DOHH2 (cell line): ENCODE measurements at regions not wholly inside any gene's neighbourhood (a gene's known extent, or its start where the extent isn't known, plus 50 kb on each side); places are given as distances from the start of the nearest gene placed in this dataset.

ENCODE experiments used
- H3F3A ChIP-seq: fragments of 200-600 bp; sonication (generic), shearing (Covaris generic); 2 replicates; pipeline ENCODE4 v1.6.0; 2016; ENCODE audit warnings: antibody characterized with exemption, mild to moderate bottlenecking; ENCODE audit not compliant: control insufficient read depth, insufficient read depth
- H3K27ac ChIP-seq: fragments of 200-600 bp; sonication (generic); 2 replicates; pipeline ENCODE4 v1.5.1; 2014; ENCODE audit warnings: low read depth, mild to moderate bottlenecking, low read length, moderate library complexity
- H3K27me3 ChIP-seq: fragments of 200-600 bp; sonication (generic); 2 replicates; pipeline ENCODE4 v1.6.1; 2014; ENCODE audit warnings: mild to moderate bottlenecking, low read length, mixed read lengths; ENCODE audit not compliant: control insufficient read depth
- H3K36me3 ChIP-seq: fragments of 200-600 bp; sonication (generic); 2 replicates; pipeline ENCODE4 v1.6.1; 2014; ENCODE audit warnings: mild to moderate bottlenecking, low read length, moderate library complexity, mixed read lengths; ENCODE audit not compliant: control insufficient read depth
- H3K4me1 ChIP-seq: fragments of 200-600 bp; sonication (generic); 2 replicates; pipeline ENCODE4 v1.6.1; 2014; ENCODE audit warnings: mild to moderate bottlenecking, low read length, mixed read lengths; ENCODE audit not compliant: control insufficient read depth
- H3K4me2 ChIP-seq: fragments of 200-600 bp; sonication (generic); 2 replicates; pipeline ENCODE4 v1.6.0; 2014; ENCODE audit warnings: mild to moderate bottlenecking, low read length, moderate library complexity
- H3K4me3 ChIP-seq: fragments of 200-600 bp; sonication (generic); 2 replicates; pipeline ENCODE4 v1.5.1; 2014; ENCODE audit warnings: mild to moderate bottlenecking, low read length, mixed read lengths
- H3K79me2 ChIP-seq: fragments of 200-600 bp; sonication (generic); 2 replicates; pipeline ENCODE4 v1.6.1; 2014; ENCODE audit warnings: mild to moderate bottlenecking, low read length, mixed read lengths; ENCODE audit not compliant: control insufficient read depth
- H3K9me2 ChIP-seq: fragments of 200-600 bp; sonication (generic); replicated peaks from 2 replicates; pipeline ENCODE4 v1.6.1; 2014; ENCODE audit warnings: mild to moderate bottlenecking, low read length, mixed read lengths; ENCODE audit not compliant: control insufficient read depth
- H3K9me3 ChIP-seq: fragments of 200-600 bp; sonication (generic); 2 replicates; pipeline ENCODE4 v1.6.1; 2014; ENCODE audit warnings: antibody characterized with exemption, low read length, mixed read lengths; ENCODE audit not compliant: control insufficient read depth, insufficient read depth
- H4K20me1 ChIP-seq: fragments of 200-600 bp; sonication (generic); 2 replicates; pipeline ENCODE4 v1.6.0; 2014; ENCODE audit warnings: low read depth, mild to moderate bottlenecking, antibody characterized with exemption, low read length, moderate library complexity; ENCODE audit not compliant: control insufficient read depth, insufficient read depth
- CTCF ChIP-seq: fragments of 200-600 bp; sonication (generic); IDR thresholded peaks from one replicate; pipeline ENCODE4 v1.5.1; 2014; ENCODE audit warnings: antibody characterized with exemption, mild to moderate bottlenecking, low read depth, low read length; ENCODE audit not compliant: poor library complexity, severe bottlenecking
- EZH2phosphoT487 ChIP-seq: fragments of 200-600 bp; sonication (generic); IDR thresholded peaks from 2 replicates; pipeline ENCODE4 v1.6.1; 2017; ENCODE audit warnings: borderline replicate concordance, mild to moderate bottlenecking, antibody characterized with exemption, low read length, moderate library complexity, mixed read lengths

- Histone ChIP-seq H3K9me3 (no peaks in the 10 kb centered on the region), H3K4me1 (no peaks in the 10 kb centered on the region), H3F3A (no peaks in the 10 kb centered on the region), H3K79me2 (no peaks in the 10 kb centered on the region), H3K9me2 (no peaks in the 10 kb centered on the region), H3K4me2 (no peak overlapping the region), H3K36me3 (no peaks in the 10 kb centered on the region), H3K27ac (no peak overlapping the region), H3K4me3 (no peak overlapping the region), H4K20me1 (no peaks in the 10 kb centered on the region), H3K27me3 (no peaks in the 10 kb centered on the region)
- TF ChIP-seq EZH2phosphoT487 (no peak), CTCF (no peak)
Observed at GRCh38 chr4:95619525-95620443, 71.0 kb upstream of the UNC5C start.

GRCh38 chr4:95614684-95615205, 66.0 kb upstream of the UNC5C start:
- no peaks in the 10 kb centered on the region for H3K27me3 ChIP-seq
- TF ChIP-seq CTCF = no peak
- TF ChIP-seq EZH2phosphoT487 = no peak

GRCh38 chr4:95610061-95610569, 61.3 kb upstream of the UNC5C start:
- Histone ChIP-seq H3K27me3 (no peaks in the 10 kb centered on the region), H3K36me3 (no peaks in the 10 kb centered on the region), H3K79me2 (no peaks in the 10 kb centered on the region), H3F3A (no peaks in the 10 kb centered on the region), H3K4me2 (no peak overlapping the region), H3K9me3 (no peaks in the 10 kb centered on the region; the same call in 1 of the 2 replicates), H4K20me1 (no peaks in the 10 kb centered on the region), H3K4me1 (no peaks in the 10 kb centered on the region), H3K27ac (no peak overlapping the region), H3K9me2 (no peaks in the 10 kb centered on the region), H3K4me3 (no peak overlapping the region)
- TF ChIP-seq EZH2phosphoT487 (no peak), CTCF (no peak)

More at GRCh38 chr4:95614684-95615205, 66.0 kb upstream of the UNC5C start:
- Histone ChIP-seq H3K4me3 (no peak overlapping the region), H3K9me2 (no peaks in the 10 kb centered on the region), H3K4me1 (no peaks in the 10 kb centered on the region), H3K79me2 (no peaks in the 10 kb centered on the region), H3K4me2 (no peak overlapping the region), H3K36me3 (no peaks in the 10 kb centered on the region), H3K27ac (no peak overlapping the region), H3F3A (no peaks in the 10 kb centered on the region), H4K20me1 (no peaks in the 10 kb centered on the region), H3K9me3 (no peaks in the 10 kb centered on the region)
